ENCODE measurements at regions not wholly inside any gene's neighbourhood (a gene's known extent, or its start where the extent isn't known, plus 50 kb on each side); places are given as distances from the start of the nearest gene placed in this dataset.

GRCh38 chr13:72112216-72112615 is 245.2 kb upstream of the DACH1 start (continued):
- TF ChIP-seq CTCF (CRISPR knock-in tag; IDR thresholded peaks at IDR 0.05): no peak

- no peaks in the 10 kb centered on the region for H3K79me2 ChIP-seq (ENCODE audit: insufficient read depth, low read length)
- no peak overlapping the region for H2AFZ ChIP-seq (ENCODE audit: low read length)
- CTCF ChIA-PET (ENCODE audit: low intra/inter-chr PET ratio, low total read pairs): no interaction called here
- no peak for TF ChIP-seq KLF6 (CRISPR knock-in tag; IDR thresholded peaks at IDR 0.05)
- intact Hi-C loops (cut with micrococcal nuclease; ENCODE audit: unreplicated experiment) (no loop called here), in situ Hi-C loops (cut with HindIII; ENCODE audit: extremely low pct_ligation_motif_present, low pct_unique_long_range_greater_than_20kb) (no loop called here)
- no peak overlapping the region for H3K4me3 ChIP-seq (replicated peaks in 1 of 3; ENCODE audit: insufficient read depth in 1 of 3, low read depth in 2 of 3, low read length in 3 of 3)
- BruUV-seq (replicated peaks): no TSS peak
- WGBS (ENCODE audit: low lambda C conversion rate): 19% methylated on average over 4 of the region's 4 CpGs
- H4K20me1 ChIP-seq (ENCODE audit: insufficient read depth, low read length): no peaks in the 10 kb centered on the region
- H3K9me3 ChIP-seq (ENCODE audit: low read length): no peaks in the 10 kb centered on the region
- H3K9ac ChIP-seq (ENCODE audit: insufficient read depth, low read depth, low read length): no peak overlapping the region
- no peak overlapping the region for H3K4me2 ChIP-seq (ENCODE audit: low read depth, low read length)
- H3K27me3 ChIP-seq (ENCODE audit: control insufficient read depth in 1 of 2, insufficient read depth in 2 of 2, low read length in 2 of 2): no peaks in the 10 kb centered on the region
- H3K27ac ChIP-seq (ENCODE audit: extremely low read length, insufficient read depth, low read length): no peak overlapping the region
- no peaks in the 10 kb centered on the region for H3K4me1 ChIP-seq (ENCODE audit: insufficient read depth, low read length)
- POLR2A ChIA-PET: no interaction called here
- FAIRE-seq (no peak), DNase-seq (ENCODE audit: low spot score) (no peak), ATAC-seq (no peak)
- H3K36me3 ChIP-seq (replicated peaks in 1 of 2; ENCODE audit: control insufficient read depth in 1 of 2, insufficient read depth in 2 of 2, low read length in 2 of 2): no peaks in the 10 kb centered on the region
Measured at GRCh38 chr13:72109863-72110262, 242.9 kb upstream of the DACH1 start.

GRCh38 chr13:72104656-72105180 is 237.7 kb upstream of the DACH1 start:
- TF ChIP-seq ZNF30 (CRISPR knock-in tag; IDR thresholded peaks at IDR 0.05): no peak
- TF ChIP-seq MZF1 (CRISPR knock-in tag; IDR thresholded peaks at IDR 0.05; ENCODE audit: borderline replicate concordance): no peak
- no peak for TF ChIP-seq FOXJ3 (CRISPR knock-in tag; IDR thresholded peaks at IDR 0.05; ENCODE audit: borderline replicate concordance)
- TF ChIP-seq SIX4 (CRISPR knock-in tag; IDR thresholded peaks at IDR 0.05): no peak
- intact Hi-C loops (cut with micrococcal nuclease; ENCODE audit: unreplicated experiment): no loop called here
- no peaks in the 10 kb centered on the region for H3K9me3 ChIP-seq (ENCODE audit: low read length)
- BruUV-seq (replicated peaks): no TSS peak
- no peaks in the 10 kb centered on the region for H3K4me1 ChIP-seq (ENCODE audit: insufficient read depth, low read length)
- H3K9ac ChIP-seq (ENCODE audit: insufficient read depth, low read depth, low read length): no peak overlapping the region
- H3K27me3 ChIP-seq (ENCODE audit: control insufficient read depth in 1 of 2, insufficient read depth in 2 of 2, low read length in 2 of 2): no peaks in the 10 kb centered on the region
- no peak overlapping the region for H3K4me2 ChIP-seq (ENCODE audit: low read depth, low read length)
- ATAC-seq (no peak), DNase-seq (ENCODE audit: low spot score) (no peak), FAIRE-seq (no peak)
- ChIA-PET CTCF (ENCODE audit: low intra/inter-chr PET ratio, low total read pairs) (no interaction called here), POLR2A (no interaction called here)
- H3K36me3 ChIP-seq (replicated peaks in 1 of 2; ENCODE audit: control insufficient read depth in 1 of 2, insufficient read depth in 2 of 2, low read length in 2 of 2): no peaks in the 10 kb centered on the region
- WGBS (ENCODE audit: low lambda C conversion rate): 7% methylated on average over 1 of the region's 1 CpG
- no peak overlapping the region for H3K27ac ChIP-seq (ENCODE audit: extremely low read length, insufficient read depth, low read length)
- in situ Hi-C loops (cut with HindIII; ENCODE audit: extremely low pct_ligation_motif_present, low pct_unique_long_range_greater_than_20kb): no loop called here
- no peak overlapping the region for H3K4me3 ChIP-seq (replicated peaks in 1 of 3; ENCODE audit: insufficient read depth in 1 of 3, low read depth in 2 of 3, low read length in 3 of 3)
- no peak overlapping the region for H2AFZ ChIP-seq (ENCODE audit: low read length)
- no peaks in the 10 kb centered on the region for H3K79me2 ChIP-seq (ENCODE audit: insufficient read depth, low read length)
- H4K20me1 ChIP-seq (ENCODE audit: insufficient read depth, low read length): no peaks in the 10 kb centered on the region
